Neural crest cell (in vitro differentiated cells): ENCODE measurements at regions not wholly inside any gene's neighbourhood (a gene's known extent, or its start where the extent isn't known, plus 50 kb on each side); places are given as distances from the start of the nearest gene placed in this dataset.

ENCODE experiments used
- DNase-seq: peaks from one replicate; pipeline ENCODE4 v3.0.0; 2021; ENCODE audit warnings: low read depth, mixed read lengths, low spot score
- H3K27ac Mint-ChIP-seq: one replicate; pipeline ENCODE4 v1.8.0; 2021; ENCODE audit warnings: mild to moderate bottlenecking, mixed read lengths; ENCODE audit not compliant: unreplicated experiment
- H3K27me3 Mint-ChIP-seq: 2 replicates; pipeline ENCODE4 v1.8.0; 2021; ENCODE audit warnings: low read depth, mild to moderate bottlenecking, mixed read lengths
- H3K36me3 Mint-ChIP-seq: 2 replicates; pipeline ENCODE4 v1.8.0; 2021; ENCODE audit warnings: low read depth, mild to moderate bottlenecking, mixed read lengths
- H3K4me1 Mint-ChIP-seq: 2 replicates; pipeline ENCODE4 v1.8.0; 2021; ENCODE audit warnings: mixed read lengths
- H3K4me3 Mint-ChIP-seq: one replicate; pipeline ENCODE4 v1.8.0; 2021; ENCODE audit warnings: mild to moderate bottlenecking, mixed read lengths
- H3K9me3 Mint-ChIP-seq: 2 replicates; pipeline ENCODE4 v1.8.0; 2021; ENCODE audit warnings: mixed read lengths
- CTCF ChIP-seq: fragments of 200-600 bp; sonication (generic); conservative IDR thresholded peaks from 2 replicates; pipeline ENCODE4 v1.5.0; 2021; ENCODE audit warnings: antibody characterized with exemption, mild to moderate bottlenecking

GRCh38 chr15:79381593-79381992 lies 50.5 kb upstream of the MINAR1 start:
- no peak for TF ChIP-seq CTCF
- H3K36me3 Mint-ChIP-seq: peaks cover 8% of the 10 kb centered on the region
- H3K27ac Mint-ChIP-seq: no peak overlapping the region
- peaks cover 5% of the 10 kb centered on the region for H3K4me1 Mint-ChIP-seq
- DNase-seq: no peak
- no peaks in the 10 kb centered on the region for H3K9me3 Mint-ChIP-seq
- no peak overlapping the region for H3K4me3 Mint-ChIP-seq
- no peaks in the 10 kb centered on the region for H3K27me3 Mint-ChIP-seq
